ENCODE measurements at regions not wholly inside any gene's neighbourhood (a gene's known extent, or its start where the extent isn't known, plus 50 kb on each side); places are given as distances from the start of the nearest gene placed in this dataset.
A peak's percentile ranks its signal among the peaks of the same experiment; 100 is the strongest.
"Not testable (repeated sequence)": the region's sequence is repeated elsewhere in the genome, so short reads cannot be mapped to it uniquely, and the experiment has no call there.

- Histone ChIP-seq H3K79me2 (ENCODE audit: low read length) (no peaks in the 10 kb centered on the region), H3K27ac (ENCODE audit: low read length) (peak overlapping the region; percentile 76), H2AFZ (ENCODE audit: low read depth, low read length) (peak overlapping the region; percentile 70; the same call in 1 of the 2 replicates), H4K20me1 (ENCODE audit: insufficient read depth, low read length) (no peaks in the 10 kb centered on the region), H3K9me3 (ENCODE audit: insufficient read depth, low read length) (no peaks in the 10 kb centered on the region), H3K4me1 (ENCODE audit: low read length) (peaks cover 18% of the 10 kb centered on the region), H3K4me3 (ENCODE audit: low read length) (peak overlapping the region; percentile 61), H3K27me3 (ENCODE audit: low read depth, low read length) (no peaks in the 10 kb centered on the region), H3K9ac (ENCODE audit: low read length) (peak overlapping the region; percentile 25; the same call in 1 of the 2 replicates), H3K36me3 (replicated peaks; ENCODE audit: low read depth, low read length) (no peaks in the 10 kb centered on the region), H3K4me2 (ENCODE audit: low read length) (peak overlapping the region; percentile 81)
- TF ChIP-seq CTCF (IDR thresholded peaks at IDR 0.05; ENCODE audit: low read depth, low read length) (no peak), EZH2phosphoT487 (IDR thresholded peaks at IDR 0.05; ENCODE audit: low read depth) (no peak)
Measured at GRCh38 chr10:4902571-4903011, 60.6 kb upstream of the AKR1C1 start.

- not testable (repeated sequence) for H3K27me3 ChIP-seq (ENCODE audit: low read depth, low read length); H2AFZ ChIP-seq (ENCODE audit: low read depth, low read length); H3K9ac ChIP-seq (ENCODE audit: low read length); H4K20me1 ChIP-seq (ENCODE audit: insufficient read depth, low read length); H3K9me3 ChIP-seq (ENCODE audit: insufficient read depth, low read length); H3K36me3 ChIP-seq (replicated peaks; ENCODE audit: low read depth, low read length); H3K79me2 ChIP-seq (ENCODE audit: low read length)
- peak overlapping the region; percentile 81 for H3K4me2 ChIP-seq (ENCODE audit: low read length)
- H3K4me3 ChIP-seq (ENCODE audit: low read length), result peak overlapping the region; percentile 61
- peaks cover 18% of the 10 kb centered on the region for H3K4me1 ChIP-seq (ENCODE audit: low read length)
- H3K27ac ChIP-seq (ENCODE audit: low read length), result peak overlapping the region; percentile 76; the same call in 1 of the 2 replicates
Measured at GRCh38 chr10:4903126-4903525, 60.1 kb upstream of the AKR1C1 start.

GRCh38 chr10:4903675-4904074, 59.5 kb upstream of the AKR1C1 start:
- H3K36me3 ChIP-seq (replicated peaks; ENCODE audit: low read depth, low read length), result not testable (repeated sequence)

GRCh38 chr10:4909118-4909517, 54.1 kb upstream of the AKR1C1 start:
- no peaks in the 10 kb centered on the region for H3K9me3 ChIP-seq (ENCODE audit: insufficient read depth, low read length)
- H4K20me1 ChIP-seq (ENCODE audit: insufficient read depth, low read length), result no peaks in the 10 kb centered on the region
- H2AFZ ChIP-seq (ENCODE audit: low read depth, low read length), result no peak overlapping the region
- H3K4me2 ChIP-seq (ENCODE audit: low read length), result no peak overlapping the region
- no peak overlapping the region for H3K9ac ChIP-seq (ENCODE audit: low read length)
- no peaks in the 10 kb centered on the region for H3K4me1 ChIP-seq (ENCODE audit: low read length)
- TF ChIP-seq EZH2phosphoT487 (IDR thresholded peaks at IDR 0.05; ENCODE audit: low read depth), result no peak
- H3K36me3 ChIP-seq (replicated peaks; ENCODE audit: low read depth, low read length), result no peaks in the 10 kb centered on the region
- H3K79me2 ChIP-seq (ENCODE audit: low read length), result no peaks in the 10 kb centered on the region
- H3K27me3 ChIP-seq (ENCODE audit: low read depth, low read length), result no peaks in the 10 kb centered on the region
- H3K27ac ChIP-seq (ENCODE audit: low read length), result no peak overlapping the region
- H3K4me3 ChIP-seq (ENCODE audit: low read length), result no peak overlapping the region

More at GRCh38 chr10:4903675-4904074, 59.5 kb upstream of the AKR1C1 start:
- not testable (repeated sequence) for H3K9me3 ChIP-seq (ENCODE audit: insufficient read depth, low read length); H3K27ac ChIP-seq (ENCODE audit: low read length); H3K4me2 ChIP-seq (ENCODE audit: low read length); H3K4me3 ChIP-seq (ENCODE audit: low read length); H3K27me3 ChIP-seq (ENCODE audit: low read depth, low read length); H4K20me1 ChIP-seq (ENCODE audit: insufficient read depth, low read length); H3K79me2 ChIP-seq (ENCODE audit: low read length); H2AFZ ChIP-seq (ENCODE audit: low read depth, low read length); H3K9ac ChIP-seq (ENCODE audit: low read length)
- H3K4me1 ChIP-seq (ENCODE audit: low read length), result peaks cover 18% of the 10 kb centered on the region

Measured in OCI-LY3 (cell line).